Neural cell (in vitro differentiated cells): ENCODE measurements at regions not wholly inside any gene's neighbourhood (a gene's known extent, or its start where the extent isn't known, plus 50 kb on each side); places are given as distances from the start of the nearest gene placed in this dataset.

Source experiments
- H2AFZ ChIP-seq: fragments of 200-600, 300-800 bp; sonication (generic), shearing (Covaris generic); 2 replicates; pipeline ENCODE4 v1.6.0; 2014; ENCODE audit warnings: low read depth, mild to moderate bottlenecking, antibody characterized with exemption, low read length, moderate library complexity
- H3F3A ChIP-seq: fragments of 200-600 bp; shearing (Covaris generic); 2 replicates; pipeline ENCODE4 v1.6.1; 2016; ENCODE audit warnings: mild to moderate bottlenecking, moderate library complexity, mixed read lengths, antibody characterized with exemption, low read length; ENCODE audit not compliant: insufficient read depth, poor library complexity, severe bottlenecking
- H3K27ac ChIP-seq: fragments of 200-600, 300-800 bp; sonication (generic), shearing (Covaris generic); 2 replicates; pipeline ENCODE4 v1.5.1; 2014; ENCODE audit warnings: mild to moderate bottlenecking, low read length, moderate library complexity
- H3K27me3 ChIP-seq: fragments of 300-800, 200-600 bp; sonication (generic), shearing (Covaris generic); 2 replicates; pipeline ENCODE4 v1.6.0; 2014; ENCODE audit warnings: mild to moderate bottlenecking, low read depth, low read length, moderate library complexity; ENCODE audit not compliant: insufficient read depth
- H3K36me3 ChIP-seq: fragments of 300-800, 200-600 bp; sonication (generic), shearing (Covaris generic); 2 replicates; pipeline ENCODE4 v1.5.1; 2014; ENCODE audit warnings: mild to moderate bottlenecking, antibody characterized with exemption, low read length, moderate library complexity; ENCODE audit not compliant: insufficient read depth
- H3K4me2 ChIP-seq: fragments of 300-800, 200-600 bp; sonication (generic), shearing (Covaris generic); 2 replicates; pipeline ENCODE4 v1.6.0; 2014; ENCODE audit warnings: mild to moderate bottlenecking, low read length
- H3K4me3 ChIP-seq: fragments of 300-800, 200-600 bp; sonication (generic), shearing (Covaris generic); 2 replicates; pipeline ENCODE4 v1.5.1; 2014; ENCODE audit warnings: mild to moderate bottlenecking, low read length, moderate library complexity
- H3K79me2 ChIP-seq: fragments of 200-600 bp; shearing (Covaris generic); replicated peaks from 2 replicates; pipeline ENCODE4 v1.6.0; 2014; ENCODE audit warnings: mild to moderate bottlenecking, low read length, moderate library complexity; ENCODE audit not compliant: insufficient read depth
- H3K9ac ChIP-seq: fragments of 300-800, 200-600 bp; sonication (generic), shearing (Covaris generic); 2 replicates; pipeline ENCODE4 v1.6.1; 2016; ENCODE audit warnings: mild to moderate bottlenecking, low read length, mixed read lengths
- H3K9me2 ChIP-seq: fragments of 200-600 bp; shearing (Covaris generic); 2 replicates; pipeline ENCODE4 v1.6.1; 2016; ENCODE audit warnings: mild to moderate bottlenecking, low read length, mixed read lengths; ENCODE audit not compliant: insufficient read depth
- H3K9me3 ChIP-seq: fragments of 200-600, 300-800 bp; sonication (generic), shearing (Covaris generic); 2 replicates; pipeline ENCODE4 v1.6.1; 2016; ENCODE audit warnings: mild to moderate bottlenecking, mixed run types, low read length, moderate library complexity, mixed read lengths
- H4K20me1 ChIP-seq: fragments of 200-600 bp; shearing (Covaris generic); 2 replicates; pipeline ENCODE4 v1.6.1; 2016; ENCODE audit warnings: mild to moderate bottlenecking, mixed run types; ENCODE audit not compliant: insufficient read depth
- CTCF ChIP-seq: fragments of 450-650 bp; IDR thresholded peaks from 2 replicates; pipeline ENCODE4 v1.5.1; 2014; ENCODE audit warnings: antibody characterized with exemption, mild to moderate bottlenecking, moderate library complexity; ENCODE audit not compliant: poor library complexity, severe bottlenecking
- EP300 ChIP-seq: fragments of 450-650 bp; conservative IDR thresholded peaks from 2 replicates; pipeline ENCODE4 v1.6.1; 2014; ENCODE audit warnings: antibody characterized with exemption, mild to moderate bottlenecking, moderate library complexity; ENCODE audit not compliant: poor library complexity, severe bottlenecking
- EZH2 ChIP-seq: fragments of 200-600, 300-800 bp; shearing (Covaris generic), sonication (generic); IDR thresholded peaks from 2 replicates; pipeline ENCODE4 v1.6.1; 2014; ENCODE audit warnings: antibody characterized with exemption, low read length, borderline replicate concordance, mild to moderate bottlenecking; ENCODE audit not compliant: insufficient read depth, poor library complexity, severe bottlenecking
- MXI1 ChIP-seq: fragments of 450-650 bp; conservative IDR thresholded peaks from 2 replicates; pipeline ENCODE4 v1.6.1; 2014; ENCODE audit warnings: antibody characterized with exemption, mild to moderate bottlenecking; ENCODE audit not compliant: poor library complexity, severe bottlenecking
- POLR2AphosphoS5 ChIP-seq: IDR thresholded peaks from 2 replicates; pipeline ENCODE4 v1.6.1; 2012
- RAD21 ChIP-seq: fragments of 450-650 bp; conservative IDR thresholded peaks from 2 replicates; pipeline ENCODE4 v1.6.1; 2014; ENCODE audit warnings: antibody characterized with exemption, mild to moderate bottlenecking, moderate library complexity
- SMC3 ChIP-seq: fragments of 450-650 bp; conservative IDR thresholded peaks from 2 replicates; pipeline ENCODE4 v1.6.1; 2014; ENCODE audit warnings: antibody characterized with exemption, mild to moderate bottlenecking, moderate library complexity; ENCODE audit not compliant: poor library complexity
- TAF1 ChIP-seq: IDR thresholded peaks from 2 replicates; pipeline ENCODE4 v1.6.1; 2012; ENCODE audit warnings: low read depth
- TF ChIP-seq, protein P1 (sequence below): IDR thresholded peaks from 2 replicates; pipeline ENCODE4 v1.6.1; 2012; ENCODE audit warnings: borderline replicate concordance

GRCh38 chr6:82078286-82078908 lies 169.1 kb downstream of the IBTK start:
- Histone ChIP-seq H3K9ac (no peak overlapping the region), H3K9me2 (no peaks in the 10 kb centered on the region), H3K79me2 (no peaks in the 10 kb centered on the region), H4K20me1 (no peaks in the 10 kb centered on the region), H3K4me3 (no peak overlapping the region), H3K4me2 (no peak overlapping the region), H3K27ac (no peak overlapping the region), H3K36me3 (no peaks in the 10 kb centered on the region), H3K27me3 (no peaks in the 10 kb centered on the region), H2AFZ (no peak overlapping the region), H3K9me3 (no peaks in the 10 kb centered on the region), H3F3A (no peaks in the 10 kb centered on the region)
- TF ChIP-seq SMC3 (no peak), CTCF (no peak), EP300 (no peak), EZH2 (no peak), POLR2AphosphoS5 (no peak), MXI1 (no peak), TAF1 (no peak), RAD21 (no peak)
- TF ChIP-seq, protein P1, sequence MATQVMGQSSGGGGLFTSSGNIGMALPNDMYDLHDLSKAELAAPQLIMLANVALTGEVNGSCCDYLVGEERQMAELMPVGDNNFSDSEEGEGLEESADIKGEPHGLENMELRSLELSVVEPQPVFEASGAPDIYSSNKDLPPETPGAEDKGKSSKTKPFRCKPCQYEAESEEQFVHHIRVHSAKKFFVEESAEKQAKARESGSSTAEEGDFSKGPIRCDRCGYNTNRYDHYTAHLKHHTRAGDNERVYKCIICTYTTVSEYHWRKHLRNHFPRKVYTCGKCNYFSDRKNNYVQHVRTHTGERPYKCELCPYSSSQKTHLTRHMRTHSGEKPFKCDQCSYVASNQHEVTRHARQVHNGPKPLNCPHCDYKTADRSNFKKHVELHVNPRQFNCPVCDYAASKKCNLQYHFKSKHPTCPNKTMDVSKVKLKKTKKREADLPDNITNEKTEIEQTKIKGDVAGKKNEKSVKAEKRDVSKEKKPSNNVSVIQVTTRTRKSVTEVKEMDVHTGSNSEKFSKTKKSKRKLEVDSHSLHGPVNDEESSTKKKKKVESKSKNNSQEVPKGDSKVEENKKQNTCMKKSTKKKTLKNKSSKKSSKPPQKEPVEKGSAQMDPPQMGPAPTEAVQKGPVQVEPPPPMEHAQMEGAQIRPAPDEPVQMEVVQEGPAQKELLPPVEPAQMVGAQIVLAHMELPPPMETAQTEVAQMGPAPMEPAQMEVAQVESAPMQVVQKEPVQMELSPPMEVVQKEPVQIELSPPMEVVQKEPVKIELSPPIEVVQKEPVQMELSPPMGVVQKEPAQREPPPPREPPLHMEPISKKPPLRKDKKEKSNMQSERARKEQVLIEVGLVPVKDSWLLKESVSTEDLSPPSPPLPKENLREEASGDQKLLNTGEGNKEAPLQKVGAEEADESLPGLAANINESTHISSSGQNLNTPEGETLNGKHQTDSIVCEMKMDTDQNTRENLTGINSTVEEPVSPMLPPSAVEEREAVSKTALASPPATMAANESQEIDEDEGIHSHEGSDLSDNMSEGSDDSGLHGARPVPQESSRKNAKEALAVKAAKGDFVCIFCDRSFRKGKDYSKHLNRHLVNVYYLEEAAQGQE: no peak

DNA sequence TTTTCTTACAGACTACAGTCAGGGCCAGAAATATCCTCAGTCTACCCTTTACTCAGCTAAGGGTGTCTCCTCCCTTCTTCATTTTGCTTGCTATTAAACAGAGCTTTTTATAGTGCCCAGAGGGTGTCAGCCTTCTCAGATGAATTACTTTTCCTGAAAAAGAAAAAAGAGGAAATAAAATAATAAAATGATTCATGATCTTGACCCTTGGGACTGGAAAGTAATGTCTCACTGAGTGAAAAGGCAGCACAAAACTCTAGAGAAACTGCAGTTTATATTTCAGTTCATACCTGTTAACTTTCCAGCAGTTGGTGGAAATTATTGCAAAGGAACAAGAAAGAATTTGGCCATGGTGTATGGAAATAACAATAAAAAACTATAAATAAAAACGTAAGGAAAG lies 170.6 kb downstream of the IBTK start:
- H3K4me3 ChIP-seq: no peak overlapping the region
- no peak overlapping the region for H2AFZ ChIP-seq
- no peak overlapping the region for H3K4me2 ChIP-seq
- no peaks in the 10 kb centered on the region for H3K9me2 ChIP-seq
- no peak overlapping the region for H3K9ac ChIP-seq
- no peaks in the 10 kb centered on the region for H3K9me3 ChIP-seq
- H3K27me3 ChIP-seq: no peaks in the 10 kb centered on the region
- no peaks in the 10 kb centered on the region for H4K20me1 ChIP-seq
- H3K36me3 ChIP-seq: no peaks in the 10 kb centered on the region
- TF ChIP-seq EP300 (no peak), RAD21 (no peak), EZH2 (no peak), CTCF (no peak), TAF1 (no peak), POLR2AphosphoS5 (no peak), MXI1 (no peak)
- TF ChIP-seq, protein P1: no peak
- H3F3A ChIP-seq: no peaks in the 10 kb centered on the region
- no peaks in the 10 kb centered on the region for H3K79me2 ChIP-seq
- H3K27ac ChIP-seq: no peak overlapping the region
